ENCODE measurements at regions not wholly inside any gene's neighbourhood (a gene's known extent, or its start where the extent isn't known, plus 50 kb on each side); places are given as distances from the start of the nearest gene placed in this dataset.

DNA sequence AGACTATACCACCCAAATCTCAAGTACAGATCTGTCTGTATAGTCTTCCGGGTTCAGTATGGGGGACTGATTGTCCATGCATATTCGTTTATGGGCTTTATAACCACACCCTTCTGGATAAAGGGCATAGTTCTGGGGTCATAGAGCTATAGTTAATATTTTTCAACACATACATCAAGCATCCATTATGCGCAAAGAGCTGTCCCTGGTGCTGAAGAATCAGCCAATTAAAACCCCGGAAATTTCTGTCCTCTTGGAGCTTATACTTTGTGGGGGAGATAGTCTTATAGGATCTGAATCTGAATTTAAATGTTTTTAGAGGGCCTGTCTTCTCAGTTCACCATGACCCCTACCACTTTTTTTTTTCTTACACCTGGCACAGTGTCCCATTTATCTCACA lies 256.7 kb downstream of the SUDS3 start:
- 24 to 52% (median 41%) methylated on average over 4 of the region's 4 CpGs for WGBS, 3 donors
- H3K9me3 ChIP-seq (ENCODE audit: control insufficient read depth in 2 of 2, insufficient read depth in 1 of 2, low read depth in 1 of 2, low read length in 1 of 2): no peaks in the 10 kb centered on the region
- peak; percentile 1 to 15 for DNase-seq
- no peaks in the 10 kb centered on the region for H3K4me1 ChIP-seq (ENCODE audit: control insufficient read depth in 3 of 3, insufficient read depth in 2 of 3, low read depth in 1 of 3, low read length in 2 of 3)
- H3K27me3 ChIP-seq (ENCODE audit: control insufficient read depth in 3 of 3, insufficient read depth in 3 of 3, low read length in 3 of 3): no peaks in the 10 kb centered on the region
- H3K36me3 ChIP-seq (ENCODE audit: control insufficient read depth in 3 of 3, insufficient read depth in 2 of 3, low read depth in 1 of 3, low read length in 3 of 3): no peaks in the 10 kb centered on the region
- H3K27ac ChIP-seq (ENCODE audit: low read depth in 1 of 3, low read length in 2 of 3): no peak overlapping the region
- no peak for FAIRE-seq
- H3K4me3 ChIP-seq (ENCODE audit: low read depth in 1 of 3, low read length in 3 of 3): no peak overlapping the region

DNA sequence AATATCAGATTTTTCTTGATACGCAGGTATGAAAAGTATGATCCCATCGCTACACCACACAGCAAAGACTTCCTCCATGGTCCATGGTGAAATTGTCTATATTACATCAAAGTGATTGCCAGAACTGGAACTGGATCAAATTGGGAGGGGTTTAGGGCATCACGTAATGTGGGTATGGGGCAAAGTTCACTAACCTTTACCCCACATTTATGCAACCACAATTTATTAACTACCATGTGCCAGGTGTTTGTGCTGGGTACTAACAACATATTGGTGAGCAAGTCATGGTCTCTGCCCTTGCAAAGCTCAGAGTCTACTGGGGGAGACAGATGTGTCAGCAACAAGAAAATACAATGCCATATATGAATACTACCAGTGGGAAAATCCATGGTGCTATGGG lies 258.9 kb downstream of the SUDS3 start:
- WGBS, 3 donors: 56 to 75% (median 57%) methylated on average over 3 of the region's 3 CpGs
- H3K27ac ChIP-seq (ENCODE audit: low read depth in 1 of 3, low read length in 2 of 3): no peak overlapping the region
- no peak overlapping the region for H3K4me3 ChIP-seq (ENCODE audit: low read depth in 1 of 3, low read length in 3 of 3)
- FAIRE-seq (no peak), DNase-seq (peak in 1 of 2 donors; percentile 20)
- H3K27me3 ChIP-seq (ENCODE audit: control insufficient read depth in 3 of 3, insufficient read depth in 3 of 3, low read length in 3 of 3): no peaks in the 10 kb centered on the region
- H3K4me1 ChIP-seq (ENCODE audit: control insufficient read depth in 3 of 3, insufficient read depth in 2 of 3, low read depth in 1 of 3, low read length in 2 of 3): no peaks in the 10 kb centered on the region
- H3K36me3 ChIP-seq (ENCODE audit: control insufficient read depth in 3 of 3, insufficient read depth in 2 of 3, low read depth in 1 of 3, low read length in 3 of 3): no peaks in the 10 kb centered on the region
- H3K9me3 ChIP-seq (ENCODE audit: control insufficient read depth in 2 of 2, insufficient read depth in 1 of 2, low read depth in 1 of 2, low read length in 1 of 2): no peaks in the 10 kb centered on the region

DNA sequence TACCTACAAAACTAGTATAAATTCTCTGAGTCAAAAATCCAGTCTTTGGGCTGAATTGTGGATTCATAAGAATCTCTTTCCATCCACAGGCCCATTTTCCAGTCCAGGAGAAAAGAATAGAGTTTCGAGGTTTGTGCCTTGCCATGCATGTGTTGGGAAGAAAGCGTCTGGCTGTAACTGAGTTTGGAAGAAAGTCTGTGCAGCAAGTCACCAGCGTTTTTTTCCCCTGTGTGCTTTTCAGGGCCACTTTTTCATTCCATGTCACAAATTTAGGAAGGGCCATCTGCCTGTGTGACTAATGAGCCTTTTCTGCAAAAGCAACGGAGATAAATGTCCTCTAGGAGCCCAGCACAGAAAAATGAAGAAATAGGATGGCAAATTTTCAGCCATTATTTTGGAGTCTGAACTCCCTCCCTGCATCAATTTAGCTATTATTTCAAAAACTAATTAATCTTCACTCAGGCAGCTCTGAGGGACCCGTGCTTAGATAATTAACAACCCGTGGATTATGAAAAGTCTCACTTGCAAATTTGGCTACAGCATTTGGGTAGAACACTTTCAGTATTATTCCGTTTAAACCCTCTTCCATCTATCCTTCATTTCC lies 261.5 kb downstream of the SUDS3 start:
- H3K36me3 ChIP-seq (ENCODE audit: control insufficient read depth in 3 of 3, insufficient read depth in 2 of 3, low read depth in 1 of 3, low read length in 3 of 3): no peaks in the 10 kb centered on the region
- 42 to 56% (median 44%) methylated on average over 7 of the region's 7 CpGs for WGBS, 3 donors
- H3K4me3 ChIP-seq (ENCODE audit: low read depth in 1 of 3, low read length in 3 of 3): no peak overlapping the region
- H3K4me1 ChIP-seq (ENCODE audit: control insufficient read depth in 3 of 3, insufficient read depth in 2 of 3, low read depth in 1 of 3, low read length in 2 of 3): no peaks in the 10 kb centered on the region
- H3K27ac ChIP-seq (ENCODE audit: low read depth in 1 of 3, low read length in 2 of 3): no peak overlapping the region
- no peaks in the 10 kb centered on the region for H3K9me3 ChIP-seq (ENCODE audit: control insufficient read depth in 2 of 2, insufficient read depth in 1 of 2, low read depth in 1 of 2, low read length in 1 of 2)
- H3K27me3 ChIP-seq (ENCODE audit: control insufficient read depth in 3 of 3, insufficient read depth in 3 of 3, low read length in 3 of 3): no peaks in the 10 kb centered on the region
- DNase-seq (no peak), FAIRE-seq (no peak)

DNA sequence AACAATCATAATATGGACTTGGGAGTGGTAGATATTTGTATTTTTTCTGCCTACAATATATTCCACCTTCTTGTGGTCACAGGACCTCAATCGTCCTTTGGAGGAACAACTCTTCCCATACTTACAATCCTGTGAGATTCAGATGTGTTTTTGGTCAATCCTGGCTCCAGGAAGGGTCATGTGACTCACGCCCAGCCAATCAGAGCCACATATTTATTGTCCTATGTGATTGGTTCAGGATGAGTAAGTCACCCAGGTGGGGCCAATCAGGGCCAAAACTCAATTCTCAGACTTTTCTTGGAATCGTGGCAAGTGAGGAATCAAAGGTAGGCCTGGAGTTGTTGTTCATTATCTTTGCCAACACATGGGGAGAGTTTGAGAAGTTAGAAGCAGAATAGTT lies 264.9 kb downstream of the SUDS3 start:
- Histone ChIP-seq H3K36me3 (ENCODE audit: control insufficient read depth in 3 of 3, insufficient read depth in 2 of 3, low read depth in 1 of 3, low read length in 3 of 3) (no peaks in the 10 kb centered on the region), H3K27ac (ENCODE audit: low read depth in 1 of 3, low read length in 2 of 3) (no peak overlapping the region), H3K4me1 (ENCODE audit: control insufficient read depth in 3 of 3, insufficient read depth in 2 of 3, low read depth in 1 of 3, low read length in 2 of 3) (no peaks in the 10 kb centered on the region), H3K4me3 (ENCODE audit: low read depth in 1 of 3, low read length in 3 of 3) (no peak overlapping the region), H3K9me3 (ENCODE audit: control insufficient read depth in 2 of 2, insufficient read depth in 1 of 2, low read depth in 1 of 2, low read length in 1 of 2) (no peaks in the 10 kb centered on the region), H3K27me3 (ENCODE audit: control insufficient read depth in 3 of 3, insufficient read depth in 3 of 3, low read length in 3 of 3) (no peaks in the 10 kb centered on the region)
- DNase-seq (no peak), FAIRE-seq (no peak)
- WGBS, 3 donors: 51 to 59% (median 55%) methylated on average over 3 of the region's 3 CpGs

DNA sequence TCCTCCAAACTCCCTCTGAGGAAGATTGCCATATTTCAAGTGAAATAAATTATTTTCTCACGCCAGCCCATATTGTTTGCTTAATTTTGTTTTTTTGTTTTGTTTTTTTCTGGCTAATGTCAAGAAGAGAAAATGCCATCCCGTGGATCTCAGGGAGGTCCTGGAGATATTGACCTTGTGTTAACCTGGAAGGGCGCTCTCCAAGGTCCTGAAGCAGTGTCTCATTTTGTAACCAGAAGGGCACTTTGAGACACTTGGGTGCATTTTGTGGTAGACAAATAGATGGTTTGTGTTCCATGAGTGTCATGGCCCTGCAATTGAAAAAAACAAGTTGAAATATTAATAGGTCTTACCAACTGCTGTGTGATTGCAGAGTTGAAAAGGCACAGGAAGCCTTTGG lies 268.9 kb downstream of the SUDS3 start:
- Histone ChIP-seq H3K4me1 (ENCODE audit: control insufficient read depth in 3 of 3, insufficient read depth in 2 of 3, low read depth in 1 of 3, low read length in 2 of 3) (no peaks in the 10 kb centered on the region), H3K4me3 (ENCODE audit: low read depth in 1 of 3, low read length in 3 of 3) (no peak overlapping the region), H3K9me3 (ENCODE audit: control insufficient read depth in 2 of 2, insufficient read depth in 1 of 2, low read depth in 1 of 2, low read length in 1 of 2) (no peaks in the 10 kb centered on the region), H3K27ac (ENCODE audit: low read depth in 1 of 3, low read length in 2 of 3) (no peak overlapping the region), H3K27me3 (ENCODE audit: control insufficient read depth in 3 of 3, insufficient read depth in 3 of 3, low read length in 3 of 3) (no peaks in the 10 kb centered on the region), H3K36me3 (ENCODE audit: control insufficient read depth in 3 of 3, insufficient read depth in 2 of 3, low read depth in 1 of 3, low read length in 3 of 3) (no peaks in the 10 kb centered on the region)
- WGBS, 3 donors: 13 to 18% (median 17%) methylated on average over 3 of the region's 3 CpGs
- DNase-seq (peak in 1 of 2 donors; percentile 24), FAIRE-seq (no peak)

DNA sequence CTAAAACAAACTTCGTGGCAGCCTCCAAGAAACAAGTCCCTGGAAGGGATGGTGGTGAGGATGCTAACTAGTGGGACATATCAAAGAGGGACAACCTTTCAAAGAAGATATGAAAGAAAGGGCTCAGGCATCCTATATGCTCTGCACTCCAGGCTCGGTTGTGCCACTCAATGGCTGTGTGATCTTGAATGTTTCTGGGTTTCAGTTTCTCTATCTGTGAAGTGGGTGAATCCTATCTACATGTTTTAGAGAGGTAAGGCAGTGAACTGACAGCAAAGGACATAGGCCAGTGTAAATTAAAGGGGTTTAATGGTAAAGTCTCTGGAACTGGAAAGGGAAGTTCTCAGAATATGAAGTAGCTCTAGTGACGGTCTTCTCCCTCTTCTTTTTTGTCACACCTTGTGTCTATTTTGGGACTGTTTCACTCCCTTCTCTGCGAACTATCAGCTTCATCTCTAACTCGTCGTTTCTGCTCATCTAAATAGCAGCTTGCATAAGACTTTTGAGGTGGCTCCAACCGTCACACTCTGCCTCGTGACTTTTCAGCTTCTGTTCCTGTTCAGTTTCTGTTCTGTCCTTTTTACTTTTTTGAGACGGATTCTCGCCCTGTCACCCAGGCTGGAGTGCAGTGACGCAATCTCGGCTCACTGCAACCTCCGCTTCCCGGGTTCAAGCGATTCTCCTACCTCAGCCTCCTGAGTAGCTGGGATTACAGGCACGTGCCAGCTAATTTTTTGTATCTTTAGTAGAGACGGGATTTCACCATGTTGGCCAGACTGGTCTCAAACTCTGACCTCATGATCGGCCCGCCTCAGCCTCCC lies 273.6 kb downstream of the SUDS3 start:
- no peak overlapping the region for H3K4me3 ChIP-seq (ENCODE audit: low read depth in 1 of 3, low read length in 3 of 3)
- no peak for DNase-seq
- H3K4me1 ChIP-seq (ENCODE audit: control insufficient read depth in 3 of 3, insufficient read depth in 2 of 3, low read depth in 1 of 3, low read length in 2 of 3): no peaks in the 10 kb centered on the region
- no peaks in the 10 kb centered on the region for H3K36me3 ChIP-seq (ENCODE audit: control insufficient read depth in 3 of 3, insufficient read depth in 2 of 3, low read depth in 1 of 3, low read length in 3 of 3)
- no peaks in the 10 kb centered on the region for H3K27me3 ChIP-seq (ENCODE audit: control insufficient read depth in 3 of 3, insufficient read depth in 3 of 3, low read length in 3 of 3)
- WGBS, 3 donors: 85 to 88% (median 88%) methylated on average over 19 of the region's 19 CpGs
- H3K9me3 ChIP-seq (ENCODE audit: control insufficient read depth in 2 of 2, insufficient read depth in 1 of 2, low read depth in 1 of 2, low read length in 1 of 2): no peaks in the 10 kb centered on the region
- FAIRE-seq: no peak
- H3K27ac ChIP-seq (ENCODE audit: low read depth in 1 of 3, low read length in 2 of 3): no peak overlapping the region

DNA sequence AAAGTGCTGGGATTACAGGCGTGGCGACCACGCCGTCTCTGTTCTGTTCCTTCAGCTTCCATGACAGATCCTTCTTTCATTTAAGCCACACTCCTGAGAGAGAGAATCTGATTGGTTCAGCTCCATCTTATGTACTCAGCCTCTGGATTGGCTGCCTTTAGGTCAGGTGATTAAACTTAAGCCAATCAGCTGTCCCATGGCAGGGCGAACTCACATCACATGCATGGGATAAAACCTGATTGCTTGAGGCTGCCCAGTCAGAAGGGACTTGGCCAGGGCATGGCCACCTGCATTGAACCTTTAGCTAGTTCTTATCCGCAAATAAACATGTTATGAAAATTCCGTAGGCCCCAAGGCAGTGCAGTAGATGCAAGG lies 274.2 kb downstream of the SUDS3 start:
- no peak overlapping the region for H3K27ac ChIP-seq (ENCODE audit: low read depth in 1 of 3, low read length in 2 of 3)
- no peaks in the 10 kb centered on the region for H3K36me3 ChIP-seq (ENCODE audit: control insufficient read depth in 3 of 3, insufficient read depth in 2 of 3, low read depth in 1 of 3, low read length in 3 of 3)
- no peak for DNase-seq
- no peaks in the 10 kb centered on the region for H3K4me1 ChIP-seq (ENCODE audit: control insufficient read depth in 3 of 3, insufficient read depth in 2 of 3, low read depth in 1 of 3, low read length in 2 of 3)
- H3K4me3 ChIP-seq (ENCODE audit: low read depth in 1 of 3, low read length in 3 of 3): no peak overlapping the region
- H3K27me3 ChIP-seq (ENCODE audit: control insufficient read depth in 3 of 3, insufficient read depth in 3 of 3, low read length in 3 of 3): no peaks in the 10 kb centered on the region
- WGBS, 3 donors: 90 to 95% (median 92%) methylated on average over 7 of the region's 7 CpGs
- no peak for FAIRE-seq
- no peaks in the 10 kb centered on the region for H3K9me3 ChIP-seq (ENCODE audit: control insufficient read depth in 2 of 2, insufficient read depth in 1 of 2, low read depth in 1 of 2, low read length in 1 of 2)

DNA sequence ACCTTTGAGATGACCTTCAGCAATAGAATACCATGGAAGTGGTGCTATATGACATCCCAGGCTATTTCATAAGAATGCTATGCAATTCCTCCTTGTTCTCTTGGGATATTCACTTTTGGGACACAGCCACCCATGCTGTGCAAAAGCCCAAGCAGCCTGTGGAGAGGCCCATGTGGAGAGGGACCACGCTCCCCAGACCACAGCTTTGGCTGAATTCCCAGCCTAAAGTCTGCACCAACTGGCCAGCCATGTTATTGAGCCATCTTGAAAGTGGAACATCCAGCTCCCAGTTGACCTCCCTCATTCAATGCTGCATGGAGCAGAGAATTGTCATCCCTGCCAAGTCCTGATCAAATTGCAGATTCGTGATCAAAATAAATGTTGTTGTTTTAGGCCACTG lies 275.1 kb downstream of the SUDS3 start:
- Histone ChIP-seq H3K27ac (ENCODE audit: low read depth in 1 of 3, low read length in 2 of 3) (no peak overlapping the region), H3K27me3 (ENCODE audit: control insufficient read depth in 3 of 3, insufficient read depth in 3 of 3, low read length in 3 of 3) (no peaks in the 10 kb centered on the region), H3K9me3 (ENCODE audit: control insufficient read depth in 2 of 2, insufficient read depth in 1 of 2, low read depth in 1 of 2, low read length in 1 of 2) (no peaks in the 10 kb centered on the region), H3K4me1 (ENCODE audit: control insufficient read depth in 3 of 3, insufficient read depth in 2 of 3, low read depth in 1 of 3, low read length in 2 of 3) (no peaks in the 10 kb centered on the region), H3K4me3 (ENCODE audit: low read depth in 1 of 3, low read length in 3 of 3) (no peak overlapping the region), H3K36me3 (ENCODE audit: control insufficient read depth in 3 of 3, insufficient read depth in 2 of 3, low read depth in 1 of 3, low read length in 3 of 3) (no peaks in the 10 kb centered on the region)
- 23 to 49% (median 28%) methylated on average over 2 of the region's 2 CpGs for WGBS, 3 donors
- FAIRE-seq: no peak
- no peak for DNase-seq

DNA sequence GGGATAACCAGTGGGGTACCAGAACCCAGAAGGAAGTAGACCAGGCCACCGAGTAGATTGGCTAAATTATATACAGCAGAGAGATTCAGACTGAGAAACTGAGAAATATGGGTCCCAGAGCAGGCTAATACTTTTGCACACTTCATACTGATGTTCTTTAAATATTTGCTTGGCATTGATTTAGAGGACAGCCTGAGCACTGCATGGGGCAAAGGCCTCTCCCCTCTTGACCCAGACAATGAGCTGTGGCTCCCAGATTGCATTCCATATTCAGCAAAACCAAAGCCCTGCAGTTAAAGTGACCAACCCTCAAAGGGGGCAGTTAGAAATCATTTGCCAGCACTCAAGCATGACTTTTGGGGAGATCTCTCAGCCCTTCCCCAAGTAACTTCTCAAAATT lies 279.2 kb downstream of the SUDS3 start:
- Histone ChIP-seq H3K36me3 (ENCODE audit: control insufficient read depth in 3 of 3, insufficient read depth in 2 of 3, low read depth in 1 of 3, low read length in 3 of 3) (no peaks in the 10 kb centered on the region), H3K4me3 (ENCODE audit: low read depth in 1 of 3, low read length in 3 of 3) (no peak overlapping the region), H3K9me3 (ENCODE audit: control insufficient read depth in 2 of 2, insufficient read depth in 1 of 2, low read depth in 1 of 2, low read length in 1 of 2) (no peaks in the 10 kb centered on the region), H3K27ac (ENCODE audit: low read depth in 1 of 3, low read length in 2 of 3) (no peak overlapping the region), H3K4me1 (ENCODE audit: control insufficient read depth in 3 of 3, insufficient read depth in 2 of 3, low read depth in 1 of 3, low read length in 2 of 3) (no peaks in the 10 kb centered on the region), H3K27me3 (ENCODE audit: control insufficient read depth in 3 of 3, insufficient read depth in 3 of 3, low read length in 3 of 3) (no peaks in the 10 kb centered on the region)
- FAIRE-seq (no peak), DNase-seq (no peak)
- 46 to 58% (median 48%) methylated on average over 1 of the region's 1 CpG for WGBS, 3 donors
